ENCODE measurements at regions not wholly inside any gene's neighbourhood (a gene's known extent, or its start where the extent isn't known, plus 50 kb on each side); places are given as distances from the start of the nearest gene placed in this dataset.

- DNase-seq (ENCODE audit: low read depth in 2 of 2) = no peak
Measured at GRCh38 chr15:70279096-70279495, 181.4 kb upstream of the TLE3 start.

- no peak for DNase-seq (ENCODE audit: low read depth in 2 of 2)
Measured at GRCh38 chr15:70278644-70279043, 180.9 kb upstream of the TLE3 start.

GRCh38 chr15:70277556-70277955, 179.8 kb upstream of the TLE3 start:
- no peak for DNase-seq (ENCODE audit: low read depth in 2 of 2)

- DNase-seq (ENCODE audit: low read depth in 2 of 2) = no peak
Measured at GRCh38 chr15:70276401-70276800, 178.7 kb upstream of the TLE3 start.

GRCh38 chr15:70275461-70276138, 177.9 kb upstream of the TLE3 start:
- no peak for DNase-seq (ENCODE audit: low read depth in 2 of 2)

GRCh38 chr15:70274908-70275307, 177.2 kb upstream of the TLE3 start:
- DNase-seq (ENCODE audit: low read depth in 2 of 2) = no peak

- no peak for DNase-seq (ENCODE audit: low read depth in 2 of 2)
Measured at GRCh38 chr15:70274255-70274880, 176.7 kb upstream of the TLE3 start.

- no peak for DNase-seq (ENCODE audit: low read depth in 2 of 2)
Measured at GRCh38 chr15:70273808-70274207, 176.1 kb upstream of the TLE3 start.

- no peak for DNase-seq (ENCODE audit: low read depth in 2 of 2)
Measured at GRCh38 chr15:70272565-70273355, 175.0 kb upstream of the TLE3 start.

GRCh38 chr15:70271422-70272088, 173.8 kb upstream of the TLE3 start:
- DNase-seq (ENCODE audit: low read depth in 2 of 2) = no peak

- DNase-seq (ENCODE audit: low read depth in 2 of 2) = no peak
Measured at GRCh38 chr15:70270752-70271111, 173.0 kb upstream of the TLE3 start.

- no peak for DNase-seq (ENCODE audit: low read depth in 2 of 2)
Measured at GRCh38 chr15:70269991-70270751, 172.5 kb upstream of the TLE3 start.

- no peak for DNase-seq (ENCODE audit: low read depth in 2 of 2)
Measured at GRCh38 chr15:70269311-70269911, 171.7 kb upstream of the TLE3 start.

- DNase-seq (ENCODE audit: low read depth in 2 of 2) = peak in 1 of 2 donors; percentile 14
Measured at GRCh38 chr15:70268698-70269251, 171.1 kb upstream of the TLE3 start.

GRCh38 chr15:70267879-70268278, 170.2 kb upstream of the TLE3 start:
- DNase-seq (ENCODE audit: low read depth in 2 of 2) = no peak

GRCh38 chr15:70267306-70267705, 169.6 kb upstream of the TLE3 start:
- no peak for DNase-seq (ENCODE audit: low read depth in 2 of 2)

- no peak for DNase-seq (ENCODE audit: low read depth in 2 of 2)
Measured at GRCh38 chr15:70266412-70267121, 168.8 kb upstream of the TLE3 start.

GRCh38 chr15:70265986-70266385, 168.3 kb upstream of the TLE3 start:
- DNase-seq (ENCODE audit: low read depth in 2 of 2) = no peak

- DNase-seq (ENCODE audit: low read depth in 2 of 2) = no peak
Measured at GRCh38 chr15:70265466-70265978, 167.8 kb upstream of the TLE3 start.

All from stimulated activated CD4-positive, alpha-beta T cell treated with anti-CD3 and anti-CD28 coated beads, Interleukin-15, amount 100 ng/mL, for 48 hours (primary cell).